ENCODE measurements at regions not wholly inside any gene's neighbourhood (a gene's known extent, or its start where the extent isn't known, plus 50 kb on each side); places are given as distances from the start of the nearest gene placed in this dataset.
"Not testable (repeated sequence)": the region's sequence is repeated elsewhere in the genome, so short reads cannot be mapped to it uniquely, and the experiment has no call there.

- DNase-seq, result no peak
These were observed 294.3 kb downstream of the RPS24 start for GRCh38 chr10:78327778-78328591.

- DNase-seq, result no peak
These were observed 295.1 kb downstream of the RPS24 start for GRCh38 chr10:78328592-78329404.

GRCh38 chr10:78330884-78331283, 297.2 kb downstream of the RPS24 start:
- no peak for DNase-seq

DNA sequence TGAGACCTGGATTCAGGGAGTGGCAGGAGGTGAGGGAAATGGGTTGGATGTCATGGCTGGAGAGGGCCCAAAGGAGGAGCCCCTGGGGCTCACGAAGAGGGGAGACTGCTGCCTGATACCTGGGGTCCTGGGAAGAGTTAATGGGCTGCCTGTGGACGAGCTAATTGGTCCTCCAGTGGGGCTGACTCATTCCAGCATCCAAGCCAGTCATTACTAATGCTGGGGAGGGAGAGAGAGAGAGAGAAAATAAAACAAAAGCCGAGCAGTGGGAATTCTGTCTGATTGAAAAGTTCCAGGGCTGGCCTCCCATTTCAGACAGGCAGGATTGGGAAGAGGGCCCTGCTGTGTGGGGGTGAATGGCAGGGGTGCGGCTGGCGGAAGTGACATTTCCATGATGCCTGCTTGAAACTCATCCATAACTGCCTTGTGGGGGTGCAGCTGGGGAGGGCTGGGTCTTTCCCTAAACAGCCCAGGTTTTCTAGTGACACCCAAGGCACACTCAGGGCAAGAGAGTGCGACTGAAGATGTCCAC, 297.8 kb downstream of the RPS24 start:
- DNase-seq, result no peak

- DNase-seq, result no peak
These were observed 298.3 kb downstream of the RPS24 start for GRCh38 chr10:78332012-78332411.

GRCh38 chr10:78332657-78333056, 299.0 kb downstream of the RPS24 start:
- DNase-seq, result no peak

DNA sequence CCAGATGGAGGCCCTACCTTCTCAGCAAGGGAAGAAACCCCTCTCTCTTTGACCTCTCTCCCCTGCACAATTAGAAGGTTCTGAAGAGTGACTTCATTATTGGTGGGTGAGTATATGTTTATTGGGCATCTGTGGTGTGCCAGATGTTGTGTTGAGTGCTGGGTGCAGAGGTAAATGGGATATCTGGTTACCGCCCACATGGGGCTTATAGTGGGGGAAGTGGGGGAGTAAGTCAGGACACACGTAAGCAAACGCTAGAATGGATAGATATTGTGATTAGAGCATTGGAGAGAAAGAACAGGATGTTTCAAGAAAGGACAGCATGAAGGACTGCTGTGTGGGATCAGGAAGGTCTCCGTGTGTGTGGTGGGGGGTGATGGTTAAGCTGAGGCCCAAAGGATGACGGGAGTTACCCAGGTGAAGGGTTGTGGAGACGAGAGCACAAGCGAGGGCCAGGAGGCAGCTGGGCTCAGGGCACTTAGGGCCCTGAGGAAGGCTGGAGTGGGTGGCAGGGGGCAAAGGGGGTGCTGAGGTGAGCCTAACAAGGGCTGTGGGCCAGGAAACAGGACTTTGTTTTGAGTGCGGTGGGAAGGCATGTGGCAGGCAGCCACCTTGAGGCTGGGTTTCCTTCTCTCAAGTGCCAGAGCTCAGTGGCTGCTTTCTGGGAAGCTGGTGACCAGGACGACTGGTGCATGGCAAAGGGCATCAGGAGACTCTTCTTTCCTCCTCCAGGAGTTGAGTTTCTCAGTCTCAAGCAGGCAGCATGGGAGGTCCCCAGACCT, 299.9 kb downstream of the RPS24 start:
- no peak for DNase-seq

GRCh38 chr10:78335371-78335690, 301.7 kb downstream of the RPS24 start:
- no peak for DNase-seq

DNA sequence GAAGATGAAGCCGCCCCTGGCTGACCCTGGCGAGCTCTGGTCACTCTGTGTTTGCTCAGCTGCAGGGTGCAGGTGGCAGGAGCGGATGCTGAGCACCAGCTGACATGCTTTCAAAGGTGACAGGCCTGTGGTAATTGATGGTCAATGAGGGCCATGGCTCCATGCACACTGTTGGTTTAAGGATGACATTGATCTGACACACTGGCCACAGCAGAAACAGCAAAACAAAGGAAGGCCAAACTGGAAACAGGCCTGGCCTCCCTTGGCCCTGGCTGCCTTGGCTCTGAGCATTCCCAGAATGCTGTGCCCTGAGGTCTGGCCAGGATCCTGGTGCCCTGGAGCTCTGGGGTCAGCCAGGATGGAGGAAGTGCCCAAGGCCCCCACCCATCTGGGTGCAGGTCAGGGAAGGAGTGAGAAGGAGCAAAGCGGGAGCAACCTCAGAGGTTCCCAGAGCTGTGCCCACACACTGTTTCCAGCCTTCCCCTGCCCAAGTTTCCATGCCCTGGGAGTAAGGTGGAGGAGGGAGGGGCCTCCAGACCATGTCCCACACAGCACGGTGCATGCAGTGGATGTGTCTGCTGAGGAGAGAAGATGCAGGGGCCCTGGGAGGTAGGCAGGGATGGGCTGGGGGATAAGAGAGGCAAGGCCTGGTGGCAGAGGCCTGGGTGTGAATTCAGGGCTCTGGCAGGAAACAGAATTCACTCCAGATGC, 302.2 kb downstream of the RPS24 start:
- no peak for DNase-seq

DNA sequence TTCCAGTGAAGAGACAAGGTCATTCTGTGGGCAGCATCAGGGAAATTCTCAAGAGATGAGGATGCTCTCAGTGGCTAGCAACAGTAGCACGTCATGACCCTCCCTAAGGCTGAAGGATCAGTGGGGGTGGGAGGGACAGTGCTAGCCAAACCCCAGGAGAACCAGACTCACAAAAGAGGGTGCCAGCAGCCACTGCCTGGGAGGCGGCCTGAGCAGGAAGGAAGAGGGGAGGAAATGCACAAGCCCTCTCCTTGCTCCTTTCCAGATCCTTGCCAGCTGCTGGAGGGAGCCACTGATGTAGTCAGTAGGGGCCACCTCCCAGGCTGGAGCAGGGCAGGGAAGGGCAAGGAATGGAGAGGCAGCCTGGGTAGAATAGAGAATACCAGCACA, 302.7 kb downstream of the RPS24 start:
- DNase-seq, result no peak

GRCh38 chr10:78337016-78337415, 303.4 kb downstream of the RPS24 start:
- DNase-seq, result no peak

DNA sequence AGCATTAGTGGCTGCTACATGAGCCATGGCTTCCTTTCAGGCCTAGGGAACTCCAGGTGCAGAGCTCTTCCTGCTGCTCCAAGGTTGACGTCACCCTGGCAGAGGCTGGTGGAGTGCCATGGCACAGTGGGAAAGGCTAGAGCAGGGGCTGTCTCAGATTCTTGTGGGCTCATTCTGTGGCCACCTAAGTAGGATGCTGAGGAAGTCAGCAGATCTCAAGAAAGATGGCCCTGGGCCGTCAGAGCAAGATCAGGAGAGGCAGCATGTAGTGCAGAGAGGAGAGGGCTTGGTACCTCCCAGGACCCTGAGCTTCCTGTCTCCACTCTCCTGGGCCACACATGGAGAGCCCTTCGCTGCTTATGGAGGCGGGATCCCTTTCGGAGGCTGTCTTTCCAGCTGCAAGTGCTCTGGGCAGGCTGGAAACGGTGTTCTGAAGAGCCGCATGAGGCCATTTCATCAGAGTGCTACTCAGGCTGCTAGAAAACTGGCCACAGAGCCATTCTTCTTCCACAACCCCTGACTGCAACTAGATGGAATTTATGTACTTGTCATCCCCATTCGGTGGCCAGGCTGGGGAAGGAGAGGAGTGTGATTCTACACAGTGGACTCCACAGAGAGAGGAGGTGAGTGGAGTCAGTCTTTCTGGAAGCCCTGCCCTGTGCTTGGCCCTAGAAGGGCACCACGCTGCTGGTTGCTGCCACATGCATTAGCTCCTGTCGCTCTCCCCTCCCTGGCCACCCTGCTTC, 304.2 kb downstream of the RPS24 start:
- DNase-seq, result no peak

DNA sequence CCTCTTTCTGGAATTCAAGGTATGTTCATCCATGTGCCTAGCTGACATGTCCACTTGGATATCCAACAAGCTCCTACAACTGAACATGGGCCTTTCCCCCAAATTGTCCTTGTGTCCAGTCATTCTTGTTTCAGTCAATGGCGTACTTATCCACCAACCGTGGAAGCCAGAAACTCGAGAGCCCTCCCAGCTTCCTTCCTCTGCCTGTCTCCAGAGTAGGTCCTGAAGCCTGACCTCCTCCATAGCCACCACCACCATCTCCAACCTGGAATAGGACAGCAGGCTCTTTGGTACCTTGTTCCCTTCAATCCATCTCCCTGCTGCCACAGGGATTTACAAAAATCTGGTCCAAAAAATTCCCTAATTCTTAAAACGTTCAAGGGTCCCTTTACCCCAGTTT, 305.1 kb downstream of the RPS24 start:
- no peak for DNase-seq

DNA sequence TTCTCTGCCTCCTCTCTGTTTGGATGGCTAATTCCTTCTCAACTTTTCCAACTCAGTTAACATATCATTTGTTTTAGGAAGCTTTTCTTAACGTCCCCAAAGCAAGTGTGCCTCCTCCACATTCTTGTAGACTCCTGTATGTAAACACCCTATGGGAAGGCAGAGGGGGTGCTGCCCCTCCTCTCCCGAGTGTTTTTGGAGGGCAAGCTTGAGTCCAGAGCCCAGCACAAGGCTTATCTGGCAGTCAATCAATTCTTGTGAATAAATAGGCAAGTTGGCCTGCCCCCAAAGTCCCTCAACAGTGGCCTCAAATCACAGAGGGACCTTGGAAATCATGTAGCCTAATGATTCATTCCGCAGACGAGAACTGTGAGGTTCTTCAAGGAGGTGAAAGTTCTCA, 305.6 kb downstream of the RPS24 start:
- no peak for DNase-seq

DNA sequence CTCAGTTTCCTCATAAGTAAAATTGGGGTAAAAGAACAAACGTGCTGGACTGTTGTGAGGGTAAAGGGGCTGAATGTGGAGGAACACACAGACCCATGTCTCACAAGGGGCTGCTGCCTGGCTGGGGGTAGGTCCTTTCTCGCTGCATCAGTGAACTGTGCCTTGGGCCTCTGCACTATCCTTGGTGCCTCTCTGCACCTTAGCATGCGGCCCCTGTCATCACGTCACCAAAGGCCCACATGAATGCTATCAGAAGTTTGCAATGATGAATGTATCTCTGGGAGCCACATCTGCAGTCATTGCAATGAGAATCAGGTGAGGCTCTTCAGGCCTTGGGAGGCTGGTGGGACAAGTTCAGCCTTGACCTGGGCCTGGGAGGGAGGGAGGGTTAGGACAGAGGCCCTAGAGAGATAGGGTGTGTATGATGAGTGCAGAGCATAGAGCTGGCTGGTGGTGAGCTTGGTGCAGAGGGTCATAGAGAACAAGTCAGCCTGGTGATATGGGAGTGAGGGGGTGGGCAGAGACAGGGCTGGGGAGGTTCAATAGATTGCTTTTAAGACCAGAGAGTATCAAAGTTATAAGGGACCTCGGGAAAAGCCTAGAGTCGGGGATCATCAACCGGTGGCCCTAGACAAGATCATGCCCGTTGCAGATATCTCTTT, 308.4 kb downstream of the RPS24 start:
- DNase-seq, result no peak

DNA sequence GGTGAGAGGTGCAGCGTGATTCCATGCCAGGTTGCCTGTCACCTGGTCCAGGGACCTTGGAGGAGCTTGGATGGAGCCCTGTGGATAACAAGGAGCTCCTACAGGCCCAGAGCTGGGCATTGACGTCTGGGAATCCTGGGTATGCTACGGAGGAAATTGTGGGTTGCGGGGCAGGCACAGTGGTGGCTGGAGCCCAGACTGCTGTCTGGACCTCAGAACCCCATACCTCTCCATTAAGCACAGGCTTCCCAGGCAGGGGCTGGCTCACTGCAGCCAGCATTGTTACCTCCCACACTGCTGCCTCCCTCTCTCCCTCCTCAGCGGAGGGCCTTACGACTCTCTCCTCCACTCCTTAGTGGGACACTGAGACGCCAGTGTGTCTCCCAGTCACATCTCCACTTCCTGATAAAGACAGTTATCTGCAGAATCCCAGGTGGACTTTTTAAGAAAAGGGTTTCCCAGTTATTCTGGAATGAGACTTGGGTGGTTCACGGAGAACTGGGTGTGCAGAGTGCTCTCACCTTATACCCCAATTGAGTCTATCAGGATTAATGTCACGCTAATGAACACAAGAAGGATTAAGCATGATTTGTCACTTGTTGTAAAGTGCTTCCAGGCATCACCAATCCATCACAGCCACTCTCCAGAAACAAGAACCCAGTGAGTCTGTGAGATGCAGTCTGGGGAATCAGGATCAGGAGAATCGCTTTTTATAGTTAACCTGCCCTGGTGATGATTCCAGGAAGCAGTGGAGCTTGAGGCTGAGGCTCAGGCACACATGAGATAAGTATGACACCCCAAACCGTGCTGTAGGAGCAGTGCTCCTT, 309.4 kb downstream of the RPS24 start:
- DNase-seq, result no peak

GRCh38 chr10:78344257-78344656, 310.6 kb downstream of the RPS24 start:
- DNase-seq, result not testable (repeated sequence)

DNA sequence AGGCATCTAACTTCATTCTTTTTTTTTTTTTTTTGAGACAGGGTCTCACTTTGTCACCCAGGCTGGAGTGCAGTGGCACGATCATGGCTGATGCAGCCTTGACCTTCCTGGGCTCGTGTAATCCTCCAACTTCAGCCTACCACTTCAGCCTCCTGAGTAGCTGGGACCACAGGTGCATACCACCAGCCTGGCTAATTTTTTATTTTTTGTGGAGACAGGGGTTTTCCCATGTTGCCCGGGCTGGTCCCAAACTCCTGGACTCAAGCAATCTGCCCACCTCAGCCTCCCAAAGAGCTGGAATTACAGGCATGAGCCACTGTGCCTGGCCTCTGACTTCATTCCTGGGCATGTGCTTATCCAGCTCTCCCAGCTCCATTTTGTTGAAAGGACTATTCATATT, 311.9 kb downstream of the RPS24 start:
- not testable (repeated sequence) for DNase-seq

GRCh38 chr10:78346721-78347120, 313.1 kb downstream of the RPS24 start:
- no peak for DNase-seq

DNA sequence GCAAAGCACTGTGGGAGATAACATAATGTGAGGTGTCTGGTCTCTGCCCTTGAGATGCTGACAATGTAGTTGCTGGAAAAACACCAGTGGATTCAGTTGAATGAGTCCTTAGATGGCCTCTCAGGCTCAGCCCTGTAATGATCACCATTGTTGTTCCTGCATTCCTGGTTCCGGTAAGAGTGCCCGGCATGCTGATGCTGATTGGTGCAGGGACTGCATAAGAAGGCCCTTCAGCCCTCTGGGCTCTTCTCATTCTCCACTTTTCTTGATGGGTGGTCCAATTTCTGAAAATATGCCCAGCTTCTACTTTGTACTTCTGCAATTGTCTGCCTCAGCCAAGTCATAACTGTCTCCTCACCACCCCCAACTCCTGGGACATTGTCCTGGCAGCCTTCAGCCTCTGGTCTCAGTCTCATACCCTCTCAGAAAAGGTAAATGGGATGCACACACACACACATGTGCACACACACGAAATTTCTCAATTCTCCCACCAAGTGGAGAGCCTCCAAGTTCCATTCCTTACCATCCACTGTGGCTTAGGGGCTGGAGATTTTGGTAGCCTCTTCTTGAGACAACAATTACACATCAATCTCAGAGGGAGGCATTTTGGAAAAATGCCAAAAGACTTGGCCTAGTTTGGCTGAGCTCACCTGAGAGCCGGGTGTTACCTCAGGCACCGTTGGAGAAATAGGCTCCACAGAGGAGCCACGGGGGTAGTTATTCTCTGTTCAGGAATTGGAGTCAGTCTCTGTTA, 314.9 kb downstream of the RPS24 start:
- DNase-seq, result no peak

All from activated CD4-positive, alpha-beta T cell treated with anti-CD3 and anti-CD28 coated beads for 1 hour (primary cell).